HG02642 (cell line): ENCODE measurements at regions not wholly inside any gene's neighbourhood (a gene's known extent, or its start where the extent isn't known, plus 50 kb on each side); places are given as distances from the start of the nearest gene placed in this dataset.

ENCODE experiments used
- ATAC-seq: cut with Tn5 transposase; IDR thresholded peaks from one replicate; pipeline ENCODE4 v1.9.1; 2021; ENCODE audit warnings: mild to moderate bottlenecking; ENCODE audit not compliant: unreplicated experiment, poor library complexity

DNA sequence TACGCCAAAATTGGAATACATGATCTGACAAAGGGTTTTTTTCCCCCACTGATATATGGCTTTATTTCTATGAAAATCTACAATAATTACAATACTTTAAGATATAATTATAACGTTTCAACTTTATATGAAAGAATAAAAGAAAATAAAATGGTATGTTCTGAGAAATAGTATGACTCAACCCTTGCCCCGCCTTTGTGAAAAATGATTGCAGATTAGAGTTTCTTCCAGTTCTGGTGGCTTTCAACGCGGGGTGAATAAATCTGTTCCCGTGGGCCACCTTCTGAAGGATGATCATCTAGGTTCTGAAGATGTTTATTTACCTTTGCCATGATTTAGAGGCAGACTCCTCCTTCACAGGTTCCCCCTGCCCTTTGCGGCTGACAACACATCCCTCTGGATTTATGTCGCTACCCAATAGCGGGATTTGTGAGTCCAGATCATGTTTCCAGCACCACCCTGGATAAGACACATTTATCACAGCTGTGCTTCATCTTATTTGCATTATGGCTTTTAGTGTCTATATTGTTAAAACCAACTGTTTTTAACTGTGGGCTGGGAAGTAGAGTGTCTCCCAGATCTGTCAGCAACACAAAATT lies 607.0 kb upstream of the KIRREL3 start:
- no peak for ATAC-seq

DNA sequence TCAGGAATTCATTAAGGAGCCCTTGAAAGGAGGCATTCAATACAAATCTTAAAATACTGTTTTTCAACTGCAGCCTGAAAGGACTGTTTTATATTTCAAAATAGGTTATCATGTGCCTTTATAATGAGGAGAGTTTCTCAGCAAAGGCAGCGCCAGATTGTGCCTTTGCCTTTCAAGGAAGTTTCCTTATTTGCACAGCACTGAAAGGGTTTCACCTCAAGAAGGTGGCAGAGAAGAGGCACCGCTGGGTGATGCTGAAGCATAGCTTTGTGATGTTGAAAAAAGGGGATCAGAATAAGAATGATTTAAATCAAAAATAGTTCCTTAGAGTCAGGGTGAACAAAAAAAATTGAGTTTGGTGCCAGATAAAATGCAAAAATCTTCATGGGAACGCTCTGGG lies 601.0 kb upstream of the KIRREL3 start:
- ATAC-seq = no peak

DNA sequence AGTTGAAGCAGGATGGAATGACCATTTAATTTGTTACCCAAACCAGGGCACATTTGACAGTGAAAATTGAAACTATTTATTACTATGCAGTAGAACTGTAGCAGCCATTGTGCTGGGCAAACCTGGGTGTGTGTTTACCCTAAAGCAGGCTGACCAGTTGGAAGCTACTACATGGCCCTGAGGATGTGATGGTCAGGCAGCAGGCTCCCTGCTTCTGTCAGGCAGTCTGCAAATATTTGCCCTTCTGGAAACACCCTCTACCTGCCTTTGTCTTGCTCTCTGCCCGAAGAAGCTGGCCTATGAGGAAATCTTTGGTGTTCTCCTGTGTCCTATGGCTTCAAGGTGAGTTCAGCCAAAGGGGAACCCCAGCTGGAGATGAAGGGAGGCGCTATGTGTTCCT lies 600.1 kb upstream of the KIRREL3 start:
- no peak for ATAC-seq

DNA sequence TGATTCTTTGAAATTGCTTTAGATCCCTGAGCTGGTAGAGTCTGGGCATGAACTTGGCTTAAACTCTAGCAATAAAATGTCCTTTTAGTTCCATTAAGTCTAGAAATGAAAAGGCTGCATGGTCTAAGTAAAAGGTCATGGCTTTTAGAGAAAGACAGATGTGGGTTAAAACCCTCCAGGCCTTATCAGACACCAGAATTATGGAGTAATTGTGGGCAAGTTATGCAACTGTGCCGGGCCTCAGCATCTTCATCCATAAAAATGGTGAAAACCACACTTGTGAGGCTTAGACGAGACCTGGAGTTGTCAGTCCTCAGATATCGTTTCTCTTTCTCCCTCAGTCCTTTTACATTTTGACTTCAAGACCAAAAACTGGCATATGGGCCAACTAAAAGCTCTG lies 597.9 kb upstream of the KIRREL3 start:
- no peak for ATAC-seq

DNA sequence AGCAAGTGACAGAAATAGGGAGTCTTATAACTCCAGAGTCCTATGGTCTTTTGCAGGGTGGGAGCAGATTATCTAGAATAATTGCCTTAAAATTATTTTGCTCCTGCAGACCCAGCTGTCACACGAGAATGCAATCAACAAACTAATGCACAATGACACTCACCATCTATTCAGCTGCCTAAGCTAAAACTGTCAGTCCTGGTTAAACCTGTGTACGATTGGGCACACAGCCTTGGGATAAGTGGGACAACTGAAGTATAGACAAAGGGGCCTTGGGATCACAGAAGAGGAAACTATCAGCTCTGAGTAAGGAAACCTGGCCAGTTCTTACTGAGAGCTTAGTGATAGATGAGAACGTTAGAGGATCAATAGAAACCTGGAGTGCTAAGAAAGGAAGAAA lies 595.9 kb upstream of the KIRREL3 start:
- no peak for ATAC-seq

DNA sequence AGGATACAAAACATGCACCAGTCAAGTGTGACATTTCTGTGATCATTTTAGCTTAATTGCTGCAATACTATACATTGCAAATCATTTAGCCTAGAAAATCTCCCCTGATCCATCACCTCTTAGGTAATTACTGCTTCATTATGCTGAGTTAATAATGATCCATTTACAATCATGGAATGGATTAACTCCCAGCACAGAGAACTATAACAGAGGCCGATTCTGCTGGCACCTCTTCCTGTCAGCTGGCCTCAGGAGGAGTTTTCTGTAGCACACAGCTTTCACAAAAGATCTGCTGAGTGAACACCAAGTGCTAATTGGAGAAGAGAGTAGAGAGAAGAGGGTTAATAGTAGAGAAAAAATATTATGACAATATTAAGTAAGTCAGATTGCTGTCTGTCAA lies 591.8 kb upstream of the KIRREL3 start:
- no peak for ATAC-seq

DNA sequence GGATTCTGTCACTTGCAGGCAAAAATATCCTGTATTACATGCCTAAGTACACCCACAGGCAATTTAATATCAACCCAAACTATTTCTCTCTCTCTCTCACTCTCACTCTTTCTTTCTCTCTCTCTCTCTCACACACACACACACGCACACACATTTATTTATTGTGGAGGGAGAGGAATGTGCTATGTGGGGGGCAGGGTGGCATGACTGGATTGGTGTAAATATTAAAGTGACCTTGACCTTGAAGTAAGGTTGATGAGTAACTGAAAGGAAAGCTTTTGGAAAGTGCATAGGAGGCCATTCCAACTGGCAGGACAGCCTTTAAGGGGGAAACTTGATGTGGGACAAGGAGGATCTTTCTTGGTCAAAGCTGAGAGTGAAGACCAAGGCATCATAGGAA lies 589.7 kb upstream of the KIRREL3 start:
- ATAC-seq = no peak

DNA sequence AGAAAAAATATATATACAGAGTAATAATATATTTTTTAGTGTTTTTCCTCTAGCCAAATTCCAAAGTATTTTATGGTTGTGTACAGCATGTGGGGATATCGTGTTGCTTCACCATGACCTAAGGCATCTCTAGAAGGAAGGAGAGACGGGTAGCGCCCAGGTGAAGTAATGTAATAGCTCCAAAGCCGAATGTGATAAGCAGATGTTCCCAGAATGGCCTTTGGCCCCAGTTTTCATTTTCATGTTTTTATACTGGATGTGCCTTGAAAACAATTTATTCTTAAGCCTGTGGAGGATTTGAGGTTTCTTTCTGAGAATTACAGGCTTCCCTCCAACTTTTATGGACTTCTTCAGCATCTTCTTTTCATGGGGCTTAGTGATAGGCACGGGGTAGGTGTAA lies 587.9 kb upstream of the KIRREL3 start:
- no peak for ATAC-seq

DNA sequence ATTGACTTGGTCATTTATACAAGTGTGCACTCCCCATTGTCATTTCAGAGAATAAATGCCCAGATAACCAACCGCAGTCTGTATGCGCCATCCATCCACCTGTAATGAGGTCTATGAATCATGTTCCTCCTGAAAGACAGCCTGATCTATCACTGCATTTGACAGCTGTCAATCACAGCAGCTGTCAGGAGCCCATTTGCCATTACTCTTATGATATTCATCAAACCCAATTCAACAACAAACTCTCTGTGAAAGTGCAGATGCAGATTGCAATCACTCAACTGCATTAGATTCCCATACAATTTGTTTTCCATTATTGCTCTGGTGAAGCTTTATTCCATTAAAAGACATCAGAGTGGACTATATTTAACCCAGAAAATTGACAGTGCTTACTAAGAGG lies 586.9 kb upstream of the KIRREL3 start:
- no peak for ATAC-seq

DNA sequence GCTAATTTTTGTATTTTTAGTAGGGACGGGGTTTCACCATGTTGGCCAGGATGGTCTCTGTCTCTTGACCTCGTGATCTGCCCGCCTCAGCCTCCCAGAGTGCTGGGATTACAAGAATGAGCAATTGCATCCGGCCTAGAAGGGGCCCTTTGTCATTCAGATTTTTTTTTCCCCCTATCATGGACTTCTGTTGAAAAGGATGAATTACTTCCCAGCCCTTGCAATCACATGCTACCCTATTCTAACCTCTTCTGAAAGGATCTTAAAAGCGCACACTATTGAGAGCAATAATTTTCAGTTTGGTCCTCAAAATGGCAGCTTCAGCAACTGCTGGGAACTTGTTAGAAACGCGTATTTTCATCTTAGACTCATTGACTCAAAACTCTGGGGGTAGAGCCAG lies 575.6 kb upstream of the KIRREL3 start:
- no peak for ATAC-seq

DNA sequence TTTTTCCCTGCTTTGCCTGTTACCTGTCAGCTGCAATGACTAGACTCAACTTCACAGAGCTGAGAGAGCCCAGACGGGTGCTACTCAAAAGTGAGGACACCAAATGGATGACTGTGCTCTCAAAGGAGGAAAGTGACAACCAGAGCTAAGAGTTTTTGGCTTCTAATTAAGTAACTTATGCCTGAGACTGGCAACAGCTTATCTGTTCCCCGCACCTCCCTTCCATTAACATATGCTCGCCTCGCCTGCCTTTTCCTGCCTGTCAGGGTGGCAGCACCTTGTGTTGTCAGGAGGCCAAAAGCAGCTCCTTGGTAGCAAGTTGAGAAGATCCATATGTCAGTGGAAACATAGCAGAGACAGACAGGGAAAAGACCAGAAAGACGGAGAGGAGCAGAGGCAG lies 573.9 kb upstream of the KIRREL3 start:
- ATAC-seq = no peak

DNA sequence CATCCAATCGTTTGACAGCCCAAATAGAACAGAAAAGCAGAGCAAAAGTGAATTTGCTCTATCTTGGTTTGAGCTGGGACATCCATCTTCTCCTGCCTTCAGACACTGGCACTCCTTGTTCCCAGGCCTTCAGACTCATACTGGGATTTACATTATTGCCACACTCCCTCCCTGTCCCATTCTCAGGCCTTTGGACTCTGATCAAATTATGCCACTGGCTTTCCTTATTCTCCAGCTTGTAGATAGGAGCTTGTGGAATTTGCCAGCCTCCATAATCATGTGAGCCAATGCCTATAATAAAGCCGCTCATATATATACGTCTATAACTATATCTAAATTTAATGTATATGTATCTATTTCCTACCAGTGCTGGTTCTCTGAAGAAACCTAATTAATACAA lies 568.3 kb upstream of the KIRREL3 start:
- ATAC-seq = no peak

DNA sequence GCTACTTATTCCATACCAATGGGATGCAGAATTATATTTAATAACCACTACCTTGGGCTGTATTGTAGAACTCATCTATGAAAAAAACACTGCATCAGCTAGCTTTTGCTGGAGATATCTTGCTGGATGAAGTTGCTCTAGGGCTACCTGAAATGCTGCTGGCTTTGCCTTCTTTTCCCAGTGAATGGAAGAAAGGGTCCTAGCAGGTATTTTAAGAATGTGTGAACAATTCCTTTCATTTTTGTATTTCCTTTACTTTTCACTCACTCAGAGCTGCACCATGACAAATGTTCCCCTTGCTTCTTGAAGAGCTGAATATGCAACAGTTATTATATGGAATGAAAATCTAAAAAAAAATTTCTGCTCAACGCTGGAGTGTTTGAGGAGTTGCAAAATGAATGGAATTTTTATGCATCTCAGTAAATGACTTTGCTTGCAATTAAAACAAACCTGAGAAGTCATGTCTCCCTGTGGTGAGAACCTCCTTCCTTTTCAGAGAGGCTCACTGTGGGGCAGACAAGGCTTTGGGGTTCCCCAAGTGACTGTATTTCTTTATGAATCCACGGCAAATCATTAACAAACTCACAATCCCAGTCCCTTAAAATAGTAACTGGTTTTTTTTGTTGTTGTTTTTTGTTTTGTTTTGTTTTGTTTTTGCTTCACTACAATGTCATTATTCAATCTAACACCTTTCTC lies 566.8 kb upstream of the KIRREL3 start:
- ATAC-seq = no peak

DNA sequence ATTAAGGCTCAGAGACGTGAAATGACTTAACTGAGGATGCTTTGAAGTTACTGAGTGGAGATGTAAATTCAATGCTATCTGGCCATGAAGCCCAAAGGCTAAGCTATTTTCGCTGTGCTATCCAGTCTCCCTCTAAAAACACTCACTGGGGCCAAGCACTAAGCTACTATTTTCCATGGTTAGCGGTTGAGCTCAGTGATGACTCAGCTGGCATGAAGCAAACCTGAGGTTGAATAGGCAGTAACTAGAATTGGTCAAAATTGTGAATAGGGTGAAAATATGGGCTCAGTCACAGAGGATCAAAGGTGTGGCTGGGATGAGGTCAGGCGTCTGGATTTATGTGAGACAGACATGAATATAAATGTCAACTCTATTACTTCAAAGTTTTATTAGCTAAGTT lies 564.2 kb upstream of the KIRREL3 start:
- ATAC-seq = no peak

DNA sequence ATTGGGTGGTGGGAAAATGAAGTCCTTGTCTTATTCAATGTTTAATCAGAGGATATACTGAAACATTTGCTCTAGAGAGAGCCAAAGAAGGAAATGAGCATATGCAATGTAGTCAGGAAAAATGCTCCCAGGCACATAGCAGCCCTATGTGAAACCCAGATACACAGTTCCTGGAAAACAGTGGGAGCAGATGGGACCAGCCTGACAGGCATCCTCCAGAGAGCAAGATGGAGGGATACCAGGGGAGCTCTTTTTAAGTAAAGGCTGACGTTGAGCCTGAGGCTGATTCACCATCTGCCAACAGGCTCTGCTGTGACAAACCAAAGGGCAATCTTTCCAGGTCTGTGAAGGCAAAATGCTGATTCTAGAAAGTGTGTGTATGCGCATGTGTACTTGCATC lies 559.4 kb upstream of the KIRREL3 start:
- ATAC-seq = no peak

DNA sequence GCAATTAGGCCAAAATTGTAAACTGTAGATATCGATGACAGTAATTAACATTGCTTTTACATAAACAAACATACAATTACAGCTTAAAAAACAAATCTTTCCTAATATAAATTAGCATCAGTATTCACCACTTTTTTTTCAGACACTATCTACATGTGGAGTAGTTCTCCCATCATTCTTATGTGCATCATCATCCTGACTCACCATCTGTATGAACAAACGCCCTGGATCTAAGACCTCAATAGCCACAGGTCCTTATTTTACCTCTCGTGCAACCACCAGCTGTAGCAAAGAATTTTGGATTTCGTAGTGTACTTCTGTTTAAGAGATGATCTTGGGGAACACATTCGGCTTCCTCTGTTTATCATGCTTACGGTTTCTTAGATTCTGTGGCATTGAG lies 551.9 kb upstream of the KIRREL3 start:
- no peak for ATAC-seq

DNA sequence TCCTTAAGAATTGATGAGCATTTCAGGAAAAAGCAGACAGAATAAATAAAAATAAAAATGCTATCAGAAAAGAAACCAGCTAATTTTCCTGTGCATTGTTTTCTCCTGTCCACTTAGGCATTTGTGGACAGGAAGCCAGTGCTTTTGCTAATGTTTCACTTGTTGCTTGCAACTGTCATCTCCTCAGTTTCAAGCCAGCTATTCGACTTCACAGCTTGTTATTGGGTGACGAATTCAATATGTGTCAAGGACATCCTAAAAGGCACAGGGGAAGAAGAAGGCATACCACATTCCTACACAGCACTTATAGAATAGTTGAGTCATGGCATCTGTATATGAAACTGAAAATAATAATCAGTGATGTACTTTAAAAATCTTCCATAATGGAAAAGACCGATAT lies 530.6 kb upstream of the KIRREL3 start:
- no peak for ATAC-seq

DNA sequence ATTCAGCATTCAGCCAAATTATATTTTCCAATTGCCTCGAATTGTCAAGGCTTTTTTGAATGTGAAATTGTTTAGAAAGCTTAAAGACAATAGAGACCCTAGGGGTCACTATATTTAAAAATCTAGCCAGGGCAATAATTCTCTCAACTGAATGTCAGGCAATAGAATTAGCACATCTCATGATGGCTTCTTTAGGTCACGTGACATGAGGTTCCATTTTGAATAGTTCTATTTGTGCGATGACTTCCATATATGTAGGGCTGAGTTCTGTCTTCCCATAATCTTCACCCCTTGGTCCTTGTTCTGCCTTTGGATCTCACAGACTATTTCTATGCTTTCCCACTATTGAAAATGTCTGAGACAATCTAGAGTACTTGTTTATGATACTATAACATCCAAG lies 527.7 kb upstream of the KIRREL3 start:
- no peak for ATAC-seq

DNA sequence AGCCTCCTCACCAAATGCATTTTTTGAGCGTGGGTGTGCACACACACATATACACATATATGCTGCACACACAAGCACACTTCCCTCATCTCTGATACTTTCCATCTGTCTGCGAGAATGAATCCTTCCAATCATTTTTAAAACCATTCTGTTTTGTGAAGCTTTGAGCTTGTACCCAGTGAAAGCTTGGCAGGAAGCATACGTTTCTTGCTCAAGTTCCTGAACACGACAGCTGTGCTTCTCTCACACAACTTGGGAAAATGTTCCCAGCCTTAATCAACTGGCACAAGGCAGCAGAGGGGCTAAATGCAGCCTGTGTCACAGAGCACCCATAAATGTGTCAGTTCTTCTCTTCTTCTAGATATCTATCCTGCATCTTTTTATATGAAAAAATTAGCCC lies 524.0 kb upstream of the KIRREL3 start:
- ATAC-seq = no peak

DNA sequence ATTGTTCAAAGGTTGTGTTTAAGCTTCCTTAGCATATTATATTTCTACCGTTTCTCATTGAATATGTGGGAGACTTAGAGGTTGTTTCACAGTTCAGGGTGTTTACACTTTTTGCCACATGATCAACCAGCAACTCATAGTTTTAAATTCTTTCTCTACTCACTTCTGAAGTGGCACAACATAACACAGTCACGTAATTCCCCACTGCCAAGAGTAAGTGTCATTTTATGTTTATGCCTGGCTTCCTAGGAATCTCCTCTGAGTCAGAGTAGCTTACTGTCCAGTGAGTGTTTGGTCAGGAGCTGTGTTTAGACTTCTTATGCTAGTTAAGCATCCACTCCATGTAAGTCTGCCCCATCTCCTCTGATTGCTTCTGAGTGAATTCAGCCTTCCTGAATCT lies 520.8 kb upstream of the KIRREL3 start:
- no peak for ATAC-seq

DNA sequence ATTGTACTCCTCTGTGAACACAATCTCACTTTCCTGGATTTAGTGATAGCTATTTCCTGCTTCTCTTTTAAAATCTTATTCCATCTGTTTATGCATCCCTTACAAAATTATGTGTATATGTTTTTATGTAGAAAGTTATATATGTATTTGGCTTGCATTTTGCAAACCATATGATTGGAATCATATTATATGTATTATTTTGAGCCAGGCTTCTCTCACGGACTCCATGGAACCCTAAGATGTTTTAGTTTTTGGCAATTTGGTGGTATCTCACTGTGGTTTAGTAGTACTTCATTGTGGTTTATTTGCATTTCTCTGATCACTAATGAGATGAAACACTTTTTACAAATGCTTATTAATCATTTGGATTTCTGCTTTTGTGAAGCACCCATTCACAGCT lies 507.3 kb upstream of the KIRREL3 start:
- ATAC-seq = no peak

DNA sequence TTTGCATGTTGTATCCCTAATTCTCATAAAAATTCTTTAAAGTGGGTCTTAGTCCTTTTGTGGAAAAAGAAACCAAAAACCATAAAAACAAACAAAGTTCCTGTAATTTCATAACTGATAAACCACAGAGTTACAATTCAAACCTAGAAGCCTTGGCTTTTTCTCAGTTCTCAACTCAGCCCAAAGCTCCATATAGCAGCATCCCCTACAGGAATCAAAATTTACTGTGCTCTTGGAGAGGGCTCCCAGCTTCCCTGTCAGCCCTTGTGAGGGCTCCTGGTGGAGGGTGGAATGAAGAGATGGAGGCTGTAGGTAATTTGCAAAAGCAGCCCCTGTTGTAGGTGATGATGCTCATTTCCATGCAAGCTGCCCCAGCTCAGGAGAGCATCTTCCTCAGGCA lies 506.1 kb upstream of the KIRREL3 start:
- ATAC-seq = no peak

DNA sequence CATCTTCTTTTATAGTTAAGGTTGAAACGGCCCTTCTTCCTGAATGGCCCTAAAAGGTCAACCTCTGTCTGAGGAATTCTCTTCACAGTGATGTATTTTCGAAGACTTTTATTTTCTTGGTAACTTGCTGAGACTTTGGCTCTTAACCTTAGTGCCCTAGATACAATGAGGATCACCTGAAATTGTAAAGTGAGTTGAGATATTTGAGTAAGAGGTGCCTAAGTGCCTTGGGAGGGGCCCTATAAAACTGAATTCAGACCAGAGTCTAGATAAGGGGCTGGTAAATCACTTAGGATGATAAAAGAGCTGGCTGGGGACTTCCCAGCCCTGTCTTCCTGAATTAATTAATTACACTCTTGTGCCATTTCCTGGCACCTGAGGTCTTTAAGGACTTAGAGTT lies 505.6 kb upstream of the KIRREL3 start:
- ATAC-seq = no peak
